ENCODE measurements at regions not wholly inside any gene's neighbourhood (a gene's known extent, or its start where the extent isn't known, plus 50 kb on each side); places are given as distances from the start of the nearest gene placed in this dataset.
"Not testable (repeated sequence)": the region's sequence is repeated elsewhere in the genome, so short reads cannot be mapped to it uniquely, and the experiment has no call there.

- DNase-seq (ENCODE audit: low spot score): no peak
Measured at GRCh38 chr5:4571248-4571948, 568.7 kb upstream of the ADAMTS16 start.

- DNase-seq (ENCODE audit: low spot score): no peak
Measured at GRCh38 chr5:4572311-4573100, 567.6 kb upstream of the ADAMTS16 start.

GRCh38 chr5:4575608-4576007 is 564.5 kb upstream of the ADAMTS16 start:
- DNase-seq (ENCODE audit: low spot score): no peak

GRCh38 chr5:4576161-4576748 is 563.9 kb upstream of the ADAMTS16 start:
- no peak for DNase-seq (ENCODE audit: low spot score)

- no peak for DNase-seq (ENCODE audit: low spot score)
Measured at GRCh38 chr5:4576908-4577307, 563.2 kb upstream of the ADAMTS16 start.

- no peak for DNase-seq (ENCODE audit: low spot score)
Measured at GRCh38 chr5:4579679-4580078, 560.5 kb upstream of the ADAMTS16 start.

GRCh38 chr5:4580772-4581171 is 559.4 kb upstream of the ADAMTS16 start:
- DNase-seq (ENCODE audit: low spot score): no peak

- DNase-seq (ENCODE audit: low spot score): no peak
Measured at GRCh38 chr5:4581289-4581688, 558.8 kb upstream of the ADAMTS16 start.

GRCh38 chr5:4584982-4585381 is 555.1 kb upstream of the ADAMTS16 start:
- DNase-seq (ENCODE audit: low spot score): peak; percentile 71

- no peak for DNase-seq (ENCODE audit: low spot score)
Measured at GRCh38 chr5:4613440-4613839, 526.7 kb upstream of the ADAMTS16 start.

GRCh38 chr5:4614088-4614487 is 526.0 kb upstream of the ADAMTS16 start:
- no peak for DNase-seq (ENCODE audit: low spot score)

GRCh38 chr5:4615369-4615768 is 524.8 kb upstream of the ADAMTS16 start:
- DNase-seq (ENCODE audit: low spot score): not testable (repeated sequence)

GRCh38 chr5:4625206-4625896 is 514.8 kb upstream of the ADAMTS16 start:
- peak; percentile 1 for DNase-seq (ENCODE audit: low spot score)

- no peak for DNase-seq (ENCODE audit: low spot score)
Measured at GRCh38 chr5:4627131-4627530, 513.0 kb upstream of the ADAMTS16 start.

- no peak for DNase-seq (ENCODE audit: low spot score)
Measured at GRCh38 chr5:4627929-4628328, 512.2 kb upstream of the ADAMTS16 start.

- no peak for DNase-seq (ENCODE audit: low spot score)
Measured at GRCh38 chr5:4628645-4629385, 511.3 kb upstream of the ADAMTS16 start.

- no peak for DNase-seq (ENCODE audit: low spot score)
Measured at GRCh38 chr5:4630031-4630430, 510.1 kb upstream of the ADAMTS16 start.

- DNase-seq (ENCODE audit: low spot score): no peak
Measured at GRCh38 chr5:4634342-4634741, 505.8 kb upstream of the ADAMTS16 start.

- DNase-seq (ENCODE audit: low spot score): no peak
Measured at GRCh38 chr5:4636378-4636777, 503.8 kb upstream of the ADAMTS16 start.

GRCh38 chr5:4639946-4640345 is 500.2 kb upstream of the ADAMTS16 start:
- DNase-seq (ENCODE audit: low spot score): no peak

GRCh38 chr5:4640795-4641194 is 499.3 kb upstream of the ADAMTS16 start:
- peak; percentile 49 for DNase-seq (ENCODE audit: low spot score)

- DNase-seq (ENCODE audit: low spot score): no peak
Measured at GRCh38 chr5:4642525-4642924, 497.6 kb upstream of the ADAMTS16 start.
